ENCODE measurements at regions not wholly inside any gene's neighbourhood (a gene's known extent, or its start where the extent isn't known, plus 50 kb on each side); places are given as distances from the start of the nearest gene placed in this dataset.

GRCh38 chr17:52758481-52758880 lies 600.0 kb upstream of the CA10 start:
- TF ChIP-seq CTCF (IDR thresholded peaks at IDR 0.05; ENCODE audit: low read depth, low read length, poor library complexity, severe bottlenecking) (no peak), EZH2phosphoT487 (IDR thresholded peaks at IDR 0.05; ENCODE audit: borderline replicate concordance, low read length) (no peak)
